ENCODE measurements at regions not wholly inside any gene's neighbourhood (a gene's known extent, or its start where the extent isn't known, plus 50 kb on each side); places are given as distances from the start of the nearest gene placed in this dataset.

GRCh38 chr5:3393122-3393919 lies 202.3 kb upstream of the IRX1 start:
- no peak overlapping the region for H3K4me3 ChIP-seq
- no peaks in the 10 kb centered on the region for H3K36me3 ChIP-seq
- no peaks in the 10 kb centered on the region for H3K27me3 ChIP-seq
- H3K4me1 ChIP-seq = no peaks in the 10 kb centered on the region
- no peak for TF ChIP-seq POLR2A (IDR thresholded peaks at IDR 0.05)
- TF ChIP-seq CTCF (IDR thresholded peaks at IDR 0.05) = no peak
- DNase-seq = no peak
- H3K27ac ChIP-seq = no peak overlapping the region
- intact Hi-C loops (cut with DNase I; ENCODE audit: low total_unique reads) = no loop called here
- no peaks in the 10 kb centered on the region for H3K9me3 ChIP-seq

GRCh38 chr5:3392306-3392939 lies 203.2 kb upstream of the IRX1 start:
- no peaks in the 10 kb centered on the region for H3K27me3 ChIP-seq
- no peak overlapping the region for H3K27ac ChIP-seq
- no peaks in the 10 kb centered on the region for H3K36me3 ChIP-seq
- no peak for DNase-seq
- no peak for TF ChIP-seq CTCF (IDR thresholded peaks at IDR 0.05)
- TF ChIP-seq POLR2A (IDR thresholded peaks at IDR 0.05) = no peak
- no peak overlapping the region for H3K4me3 ChIP-seq
- no peaks in the 10 kb centered on the region for H3K4me1 ChIP-seq
- intact Hi-C loops (cut with DNase I; ENCODE audit: low total_unique reads) = no loop called here
- H3K9me3 ChIP-seq = no peaks in the 10 kb centered on the region

GRCh38 chr5:3391210-3391609 lies 204.4 kb upstream of the IRX1 start:
- DNase-seq = no peak
- Histone ChIP-seq H3K4me1 (no peaks in the 10 kb centered on the region), H3K4me3 (no peak overlapping the region), H3K36me3 (no peaks in the 10 kb centered on the region), H3K27me3 (no peaks in the 10 kb centered on the region), H3K9me3 (no peaks in the 10 kb centered on the region), H3K27ac (no peak overlapping the region)
- TF ChIP-seq POLR2A (IDR thresholded peaks at IDR 0.05) (no peak), CTCF (IDR thresholded peaks at IDR 0.05) (no peak)
- intact Hi-C loops (cut with DNase I; ENCODE audit: low total_unique reads) = no loop called here

GRCh38 chr5:3389471-3390026 lies 206.1 kb upstream of the IRX1 start:
- H3K4me3 ChIP-seq = no peak overlapping the region
- TF ChIP-seq CTCF (IDR thresholded peaks at IDR 0.05) (no peak), POLR2A (IDR thresholded peaks at IDR 0.05) (no peak)
- H3K4me1 ChIP-seq = no peaks in the 10 kb centered on the region
- H3K9me3 ChIP-seq = no peaks in the 10 kb centered on the region
- no peak overlapping the region for H3K27ac ChIP-seq
- intact Hi-C loops (cut with DNase I; ENCODE audit: low total_unique reads) = no loop called here
- H3K36me3 ChIP-seq = no peaks in the 10 kb centered on the region
- DNase-seq = no peak
- no peaks in the 10 kb centered on the region for H3K27me3 ChIP-seq

GRCh38 chr5:3386637-3387036 lies 209.0 kb upstream of the IRX1 start:
- Histone ChIP-seq H3K4me3 (no peak overlapping the region), H3K9me3 (no peaks in the 10 kb centered on the region), H3K4me1 (no peaks in the 10 kb centered on the region), H3K27ac (no peak overlapping the region), H3K36me3 (no peaks in the 10 kb centered on the region), H3K27me3 (no peaks in the 10 kb centered on the region)
- no peak for DNase-seq
- TF ChIP-seq CTCF (IDR thresholded peaks at IDR 0.05) (no peak), POLR2A (IDR thresholded peaks at IDR 0.05) (no peak)
- intact Hi-C loops (cut with DNase I; ENCODE audit: low total_unique reads) = no loop called here
